ENCODE measurements at regions not wholly inside any gene's neighbourhood (a gene's known extent, or its start where the extent isn't known, plus 50 kb on each side); places are given as distances from the start of the nearest gene placed in this dataset.

- Histone ChIP-seq H3K4me1 (ENCODE audit: insufficient read depth, low read length, poor library complexity, severe bottlenecking) (no peaks in the 10 kb centered on the region), H3K9me3 (ENCODE audit: low read depth, low read length, poor library complexity, severe bottlenecking) (no peaks in the 10 kb centered on the region), H3K4me3 (ENCODE audit: low read depth, low read length, poor library complexity, severe bottlenecking) (no peak overlapping the region), H3K27me3 (replicated peaks; ENCODE audit: insufficient read depth, low read depth, low read length, poor library complexity) (peaks cover 13% of the 10 kb centered on the region), H3K36me3 (ENCODE audit: insufficient read depth, low read length, poor library complexity, severe bottlenecking) (no peaks in the 10 kb centered on the region), H3K27ac (ENCODE audit: low read depth, low read length, poor library complexity, severe bottlenecking) (no peak overlapping the region)
- no TSS peak for BruUV-seq (replicated peaks)
- ChIA-PET CTCF (no interaction called here), POLR2A (ENCODE audit: low non-redundant PET) (no interaction called here)
- TF ChIP-seq CTCF (conservative IDR thresholded peaks at IDR 0.05; ENCODE audit: low read depth, low read length): no peak
- TF ChIP-seq EZH2 (IDR thresholded peaks at IDR 0.05; ENCODE audit: borderline replicate concordance, low read depth, low read length, poor library complexity, severe bottlenecking): no peak
- intact Hi-C loops (cut with micrococcal nuclease; ENCODE audit: unreplicated experiment): no loop called here
- no peak for DNase-seq (ENCODE audit: low spot score)
Observed at GRCh38 chr21:32196001-32196400, 82.8 kb downstream of the MIS18A start.

GRCh38 chr21:32193098-32193465 is 85.8 kb downstream of the MIS18A start:
- H3K4me1 ChIP-seq (ENCODE audit: insufficient read depth, low read length, poor library complexity, severe bottlenecking): no peaks in the 10 kb centered on the region
- BruUV-seq (replicated peaks): no TSS peak
- no peaks in the 10 kb centered on the region for H3K9me3 ChIP-seq (ENCODE audit: low read depth, low read length, poor library complexity, severe bottlenecking)
- CTCF ChIA-PET: no interaction called here
- POLR2A ChIA-PET (ENCODE audit: low non-redundant PET): no interaction called here
- DNase-seq (ENCODE audit: low spot score): no peak
- peaks cover 31% of the 10 kb centered on the region for H3K27me3 ChIP-seq (replicated peaks; ENCODE audit: insufficient read depth, low read depth, low read length, poor library complexity)
- TF ChIP-seq EZH2 (IDR thresholded peaks at IDR 0.05; ENCODE audit: borderline replicate concordance, low read depth, low read length, poor library complexity, severe bottlenecking) (no peak), CTCF (conservative IDR thresholded peaks at IDR 0.05; ENCODE audit: low read depth, low read length) (no peak)
- H3K27ac ChIP-seq (ENCODE audit: low read depth, low read length, poor library complexity, severe bottlenecking): no peak overlapping the region
- H3K4me3 ChIP-seq (ENCODE audit: low read depth, low read length, poor library complexity, severe bottlenecking): no peak overlapping the region
- intact Hi-C loops (cut with micrococcal nuclease; ENCODE audit: unreplicated experiment): no loop called here
- H3K36me3 ChIP-seq (ENCODE audit: insufficient read depth, low read length, poor library complexity, severe bottlenecking): no peaks in the 10 kb centered on the region

- TF ChIP-seq EZH2 (IDR thresholded peaks at IDR 0.05; ENCODE audit: borderline replicate concordance, low read depth, low read length, poor library complexity, severe bottlenecking) (no peak), CTCF (conservative IDR thresholded peaks at IDR 0.05; ENCODE audit: low read depth, low read length) (no peak)
- Histone ChIP-seq H3K36me3 (ENCODE audit: insufficient read depth, low read length, poor library complexity, severe bottlenecking) (no peaks in the 10 kb centered on the region), H3K27ac (ENCODE audit: low read depth, low read length, poor library complexity, severe bottlenecking) (no peak overlapping the region), H3K4me3 (ENCODE audit: low read depth, low read length, poor library complexity, severe bottlenecking) (no peak overlapping the region), H3K27me3 (replicated peaks; ENCODE audit: insufficient read depth, low read depth, low read length, poor library complexity) (peaks cover 37% of the 10 kb centered on the region), H3K9me3 (ENCODE audit: low read depth, low read length, poor library complexity, severe bottlenecking) (no peaks in the 10 kb centered on the region), H3K4me1 (ENCODE audit: insufficient read depth, low read length, poor library complexity, severe bottlenecking) (no peaks in the 10 kb centered on the region)
- intact Hi-C loops (cut with micrococcal nuclease; ENCODE audit: unreplicated experiment): no loop called here
- POLR2A ChIA-PET (ENCODE audit: low non-redundant PET): no interaction called here
- CTCF ChIA-PET: no interaction called here
- no peak for DNase-seq (ENCODE audit: low spot score)
- no TSS peak for BruUV-seq (replicated peaks)
Observed at GRCh38 chr21:32192291-32193097, 86.4 kb downstream of the MIS18A start.

Measured in A673 (cell line).